ENCODE measurements at regions not wholly inside any gene's neighbourhood (a gene's known extent, or its start where the extent isn't known, plus 50 kb on each side); places are given as distances from the start of the nearest gene placed in this dataset.

GRCh38 chr1:157925419-157926166, 67.9 kb upstream of the KIRREL1 start:
- no peak for DNase-seq (ENCODE audit: low read depth)

GRCh38 chr1:157932069-157932468, 61.4 kb upstream of the KIRREL1 start:
- DNase-seq (ENCODE audit: low read depth): peak; percentile 59
- no peak for TF ChIP-seq CTCF (IDR thresholded peaks at IDR 0.05; ENCODE audit: insufficient read depth, low read depth, low read length)
- no peak overlapping the region for H3K4me3 ChIP-seq (ENCODE audit: low read depth, low read length)

More at GRCh38 chr1:157925419-157926166, 67.9 kb upstream of the KIRREL1 start:
- H3K4me3 ChIP-seq (ENCODE audit: low read depth, low read length): no peak overlapping the region
- no peak for TF ChIP-seq CTCF (IDR thresholded peaks at IDR 0.05; ENCODE audit: insufficient read depth, low read depth, low read length)

GRCh38 chr1:157937744-157938143, 55.7 kb upstream of the KIRREL1 start:
- no peak for TF ChIP-seq CTCF (IDR thresholded peaks at IDR 0.05; ENCODE audit: insufficient read depth, low read depth, low read length)
- no peak for DNase-seq (ENCODE audit: low read depth)
- H3K4me3 ChIP-seq (ENCODE audit: low read depth, low read length): no peak overlapping the region

- H3K4me3 ChIP-seq (ENCODE audit: low read depth, low read length): no peak overlapping the region
- no peak for DNase-seq (ENCODE audit: low read depth)
- TF ChIP-seq CTCF (IDR thresholded peaks at IDR 0.05; ENCODE audit: insufficient read depth, low read depth, low read length): no peak
Measured at GRCh38 chr1:157941939-157942338, 51.5 kb upstream of the KIRREL1 start.

Measured in fibroblast of villous mesenchyme (primary cell).